ENCODE measurements at regions not wholly inside any gene's neighbourhood (a gene's known extent, or its start where the extent isn't known, plus 50 kb on each side); places are given as distances from the start of the nearest gene placed in this dataset.

GRCh38 chr3:18546632-18547031, 121.5 kb upstream of the SATB1 start:
- TF ChIP-seq GATA2 (IDR thresholded peaks at IDR 0.05; ENCODE audit: low read depth, low read length), result no peak
- no peak for TF ChIP-seq GATA3 (IDR thresholded peaks at IDR 0.05; ENCODE audit: low read depth, low read length)

- TF ChIP-seq GATA3 (IDR thresholded peaks at IDR 0.05; ENCODE audit: low read depth, low read length), result peak; percentile 37; the same call in 1 of the 2 replicates
- TF ChIP-seq GATA2 (IDR thresholded peaks at IDR 0.05; ENCODE audit: low read depth, low read length), result peak; percentile 43
These were observed 119.0 kb upstream of the SATB1 start for GRCh38 chr3:18544146-18544545.

- TF ChIP-seq GATA3 (IDR thresholded peaks at IDR 0.05; ENCODE audit: low read depth, low read length) (no peak), GATA2 (IDR thresholded peaks at IDR 0.05; ENCODE audit: low read depth, low read length) (no peak)
These were observed 113.5 kb upstream of the SATB1 start for GRCh38 chr3:18538463-18539230.

GRCh38 chr3:18533039-18533438, 107.9 kb upstream of the SATB1 start:
- TF ChIP-seq GATA3 (IDR thresholded peaks at IDR 0.05; ENCODE audit: low read depth, low read length), result no peak
- TF ChIP-seq GATA2 (IDR thresholded peaks at IDR 0.05; ENCODE audit: low read depth, low read length), result no peak

GRCh38 chr3:18531662-18532061, 106.5 kb upstream of the SATB1 start:
- no peak for TF ChIP-seq GATA2 (IDR thresholded peaks at IDR 0.05; ENCODE audit: low read depth, low read length)
- no peak for TF ChIP-seq GATA3 (IDR thresholded peaks at IDR 0.05; ENCODE audit: low read depth, low read length)

- no peak for TF ChIP-seq GATA2 (IDR thresholded peaks at IDR 0.05; ENCODE audit: low read depth, low read length)
- TF ChIP-seq GATA3 (IDR thresholded peaks at IDR 0.05; ENCODE audit: low read depth, low read length), result no peak
These were observed 104.5 kb upstream of the SATB1 start for GRCh38 chr3:18529631-18530030.

GRCh38 chr3:18527691-18528090, 102.6 kb upstream of the SATB1 start:
- TF ChIP-seq GATA2 (IDR thresholded peaks at IDR 0.05; ENCODE audit: low read depth, low read length) (no peak), GATA3 (IDR thresholded peaks at IDR 0.05; ENCODE audit: low read depth, low read length) (no peak)

- no peak for TF ChIP-seq GATA3 (IDR thresholded peaks at IDR 0.05; ENCODE audit: low read depth, low read length)
- no peak for TF ChIP-seq GATA2 (IDR thresholded peaks at IDR 0.05; ENCODE audit: low read depth, low read length)
These were observed 101.5 kb upstream of the SATB1 start for GRCh38 chr3:18526667-18527066.

- TF ChIP-seq GATA2 (IDR thresholded peaks at IDR 0.05; ENCODE audit: low read depth, low read length), result no peak
- TF ChIP-seq GATA3 (IDR thresholded peaks at IDR 0.05; ENCODE audit: low read depth, low read length), result no peak
These were observed 88.0 kb upstream of the SATB1 start for GRCh38 chr3:18513091-18513490.

GRCh38 chr3:18512007-18512406, 86.9 kb upstream of the SATB1 start:
- TF ChIP-seq GATA2 (IDR thresholded peaks at IDR 0.05; ENCODE audit: low read depth, low read length) (no peak), GATA3 (IDR thresholded peaks at IDR 0.05; ENCODE audit: low read depth, low read length) (no peak)

GRCh38 chr3:18510947-18511346, 85.8 kb upstream of the SATB1 start:
- TF ChIP-seq GATA2 (IDR thresholded peaks at IDR 0.05; ENCODE audit: low read depth, low read length), result no peak
- no peak for TF ChIP-seq GATA3 (IDR thresholded peaks at IDR 0.05; ENCODE audit: low read depth, low read length)

- TF ChIP-seq GATA3 (IDR thresholded peaks at IDR 0.05; ENCODE audit: low read depth, low read length), result no peak
- TF ChIP-seq GATA2 (IDR thresholded peaks at IDR 0.05; ENCODE audit: low read depth, low read length), result no peak
These were observed 82.2 kb upstream of the SATB1 start for GRCh38 chr3:18507333-18507732.

- TF ChIP-seq GATA3 (IDR thresholded peaks at IDR 0.05; ENCODE audit: low read depth, low read length), result no peak
- TF ChIP-seq GATA2 (IDR thresholded peaks at IDR 0.05; ENCODE audit: low read depth, low read length), result no peak
These were observed 79.9 kb upstream of the SATB1 start for GRCh38 chr3:18505056-18505455.

GRCh38 chr3:18501679-18502343, 76.7 kb upstream of the SATB1 start:
- TF ChIP-seq GATA2 (IDR thresholded peaks at IDR 0.05; ENCODE audit: low read depth, low read length) (no peak), GATA3 (IDR thresholded peaks at IDR 0.05; ENCODE audit: low read depth, low read length) (no peak)

GRCh38 chr3:18500322-18500721, 75.2 kb upstream of the SATB1 start:
- TF ChIP-seq GATA2 (IDR thresholded peaks at IDR 0.05; ENCODE audit: low read depth, low read length), result no peak
- no peak for TF ChIP-seq GATA3 (IDR thresholded peaks at IDR 0.05; ENCODE audit: low read depth, low read length)

Measured in SH-SY5Y (cell line).